OCI-LY3 (cell line): ENCODE measurements at regions not wholly inside any gene's neighbourhood (a gene's known extent, or its start where the extent isn't known, plus 50 kb on each side); places are given as distances from the start of the nearest gene placed in this dataset.

ENCODE experiments used
- H2AFZ ChIP-seq: fragments of 200-600, 300-600 bp; shearing (Covaris generic); 2 replicates; pipeline ENCODE4 v1.6.0; 2014; ENCODE audit warnings: antibody characterized with exemption, low read depth, low read length
- H3K27ac ChIP-seq: fragments of 200-600, 300-600 bp; sonication (generic); 2 replicates; pipeline ENCODE4 v1.5.1; 2014; ENCODE audit warnings: mild to moderate bottlenecking, low read length, moderate library complexity, mixed read lengths
- H3K27me3 ChIP-seq: fragments of 200-600, 300-600 bp; sonication (generic); 2 replicates; pipeline ENCODE4 v1.6.1; 2014; ENCODE audit warnings: low read depth, low read length, mixed read lengths
- H3K36me3 ChIP-seq: fragments of 200-600, 300-600 bp; sonication (generic); replicated peaks from 2 replicates; pipeline ENCODE3; 2014; ENCODE audit warnings: low read depth, low read length, mixed read lengths
- H3K4me1 ChIP-seq: fragments of 300-600, 200-600 bp; sonication (generic); 2 replicates; pipeline ENCODE4 v1.6.1; 2014; ENCODE audit warnings: low read length, mixed read lengths
- H3K4me2 ChIP-seq: fragments of 200-600, 300-600 bp; sonication (generic); 2 replicates; pipeline ENCODE4 v1.6.1; 2014; ENCODE audit warnings: low read length, mixed read lengths
- H3K4me3 ChIP-seq: fragments of 300-600, 200-600 bp; sonication (generic); 2 replicates; pipeline ENCODE4 v1.5.1; 2014; ENCODE audit warnings: antibody characterized with exemption, mild to moderate bottlenecking, low read length, moderate library complexity
- H3K79me2 ChIP-seq: fragments of 300-600, 200-600 bp; shearing (Covaris generic); 2 replicates; pipeline ENCODE4 v1.6.1; 2014; ENCODE audit warnings: mild to moderate bottlenecking, low read length, mixed read lengths
- H3K9ac ChIP-seq: fragments of 300-600, 200-600 bp; shearing (Covaris generic); 2 replicates; pipeline ENCODE4 v1.6.0; 2014; ENCODE audit warnings: mild to moderate bottlenecking, low read length, moderate library complexity
- H3K9me3 ChIP-seq: fragments of 200-600, 300-600 bp; shearing (Covaris generic); 2 replicates; pipeline ENCODE4 v1.6.1; 2014; ENCODE audit warnings: low read length, mixed read lengths; ENCODE audit not compliant: insufficient read depth
- H4K20me1 ChIP-seq: fragments of 200-600, 300-600 bp; sonication (generic); 2 replicates; pipeline ENCODE4 v1.6.1; 2016; ENCODE audit warnings: low read length, mixed read lengths; ENCODE audit not compliant: insufficient read depth
- EZH2phosphoT487 ChIP-seq: fragments of 200-600 bp; shearing (Covaris generic); IDR thresholded peaks from 2 replicates; pipeline ENCODE4 v1.6.1; 2018; ENCODE audit warnings: antibody characterized with exemption, mixed run types, low read depth
- TF ChIP-seq, protein P1 (sequence below): fragments of 200-600, 300-600 bp; sonication (generic); IDR thresholded peaks from 2 replicates; pipeline ENCODE4 v1.5.1; 2014; ENCODE audit warnings: antibody characterized with exemption, low read length, low read depth

DNA sequence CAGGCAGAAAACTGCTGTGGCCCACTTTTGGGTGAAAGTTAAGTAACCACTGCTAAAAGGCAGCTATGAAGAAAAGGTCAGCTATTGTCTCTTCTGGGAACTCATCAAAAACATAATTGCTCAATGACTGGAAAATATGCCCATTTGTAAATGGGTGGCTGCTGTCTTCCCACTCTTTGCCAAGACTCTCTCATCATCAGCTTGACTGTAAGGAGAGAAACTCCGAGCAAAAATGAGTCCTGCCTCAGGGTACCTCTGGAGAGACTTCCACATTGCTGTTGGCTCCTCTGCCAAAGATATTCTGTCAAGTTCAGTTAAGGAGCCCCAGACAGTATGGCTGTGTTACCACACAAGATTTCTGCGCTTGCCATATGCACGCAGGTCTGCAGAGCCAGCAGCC is 138.7 kb downstream of the BBOX1 start:
- no peak overlapping the region for H3K27ac ChIP-seq
- no peak overlapping the region for H3K4me3 ChIP-seq

DNA sequence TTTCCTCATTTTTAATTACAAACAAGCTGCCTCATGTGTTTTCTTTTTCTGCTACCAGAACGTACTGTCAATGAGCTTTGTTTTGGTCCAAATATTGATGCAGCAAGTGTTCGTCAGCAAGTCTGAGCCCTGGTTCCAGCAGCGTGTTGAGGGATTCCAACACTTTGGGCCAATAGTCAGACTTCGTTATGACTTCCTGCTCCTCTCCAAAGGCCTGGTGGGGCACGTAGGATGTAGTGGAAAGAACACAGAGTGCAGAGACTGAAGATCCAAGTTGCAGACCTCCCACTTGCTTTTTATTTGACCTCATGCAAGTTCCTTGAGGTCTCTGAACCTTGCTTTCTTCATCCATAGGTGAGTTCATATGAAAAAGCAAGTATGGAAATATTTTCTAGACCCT is 138.2 kb downstream of the BBOX1 start:
- H3K9ac ChIP-seq = no peak overlapping the region
- H3K27me3 ChIP-seq = no peaks in the 10 kb centered on the region
- H2AFZ ChIP-seq = no peak overlapping the region
- H4K20me1 ChIP-seq = no peaks in the 10 kb centered on the region
- TF ChIP-seq EZH2phosphoT487 = no peak
- TF ChIP-seq, protein P1, sequence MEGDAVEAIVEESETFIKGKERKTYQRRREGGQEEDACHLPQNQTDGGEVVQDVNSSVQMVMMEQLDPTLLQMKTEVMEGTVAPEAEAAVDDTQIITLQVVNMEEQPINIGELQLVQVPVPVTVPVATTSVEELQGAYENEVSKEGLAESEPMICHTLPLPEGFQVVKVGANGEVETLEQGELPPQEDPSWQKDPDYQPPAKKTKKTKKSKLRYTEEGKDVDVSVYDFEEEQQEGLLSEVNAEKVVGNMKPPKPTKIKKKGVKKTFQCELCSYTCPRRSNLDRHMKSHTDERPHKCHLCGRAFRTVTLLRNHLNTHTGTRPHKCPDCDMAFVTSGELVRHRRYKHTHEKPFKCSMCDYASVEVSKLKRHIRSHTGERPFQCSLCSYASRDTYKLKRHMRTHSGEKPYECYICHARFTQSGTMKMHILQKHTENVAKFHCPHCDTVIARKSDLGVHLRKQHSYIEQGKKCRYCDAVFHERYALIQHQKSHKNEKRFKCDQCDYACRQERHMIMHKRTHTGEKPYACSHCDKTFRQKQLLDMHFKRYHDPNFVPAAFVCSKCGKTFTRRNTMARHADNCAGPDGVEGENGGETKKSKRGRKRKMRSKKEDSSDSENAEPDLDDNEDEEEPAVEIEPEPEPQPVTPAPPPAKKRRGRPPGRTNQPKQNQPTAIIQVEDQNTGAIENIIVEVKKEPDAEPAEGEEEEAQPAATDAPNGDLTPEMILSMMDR = no peak
- H3K36me3 ChIP-seq = no peaks in the 10 kb centered on the region
- no peak overlapping the region for H3K4me2 ChIP-seq
- no peak overlapping the region for H3K4me3 ChIP-seq
- no peaks in the 10 kb centered on the region for H3K4me1 ChIP-seq
- no peaks in the 10 kb centered on the region for H3K79me2 ChIP-seq
- no peak overlapping the region for H3K27ac ChIP-seq
- H3K9me3 ChIP-seq = no peaks in the 10 kb centered on the region

More for the DNA sequence above, 138.7 kb downstream of the BBOX1 start:
- Histone ChIP-seq H3K27me3 (no peaks in the 10 kb centered on the region), H4K20me1 (no peaks in the 10 kb centered on the region), H3K4me1 (no peaks in the 10 kb centered on the region), H3K9me3 (no peaks in the 10 kb centered on the region), H3K4me2 (no peak overlapping the region), H2AFZ (no peak overlapping the region), H3K36me3 (no peaks in the 10 kb centered on the region), H3K79me2 (no peaks in the 10 kb centered on the region), H3K9ac (no peak overlapping the region)
- TF ChIP-seq EZH2phosphoT487 = no peak
- TF ChIP-seq, protein P1 = no peak
